ENCODE measurements at regions not wholly inside any gene's neighbourhood (a gene's known extent, or its start where the extent isn't known, plus 50 kb on each side); places are given as distances from the start of the nearest gene placed in this dataset.

DNA sequence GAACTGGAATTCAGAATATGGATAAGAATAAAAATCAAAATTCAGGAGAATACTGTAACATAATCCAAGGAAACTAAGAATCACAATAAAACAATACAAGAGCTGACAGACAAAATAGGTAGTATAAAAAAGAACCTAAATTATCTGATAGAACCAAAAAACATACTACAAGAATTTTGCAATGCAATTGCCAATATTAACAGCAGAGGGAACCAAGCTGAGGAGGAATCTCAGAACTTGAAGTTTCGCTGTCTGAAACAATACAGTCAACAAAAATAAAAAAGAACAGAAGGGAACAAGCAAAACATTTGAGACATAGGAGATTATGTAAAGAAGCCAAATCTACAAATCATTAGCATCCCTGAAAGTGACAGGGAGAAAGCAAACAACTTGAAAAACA is 84.1 kb upstream of the GALNT13 start:
- H3K4me1 ChIP-seq (ENCODE audit: control insufficient read depth in 1 of 2, insufficient read depth in 2 of 2, low read length in 2 of 2): no peaks in the 10 kb centered on the region
- ATAC-seq (ENCODE audit: low FRiP score) (no peak), DNase-seq (no peak)
- no peaks in the 10 kb centered on the region for H3K36me3 ChIP-seq (ENCODE audit: control insufficient read depth in 1 of 2, insufficient read depth in 2 of 2, low read length in 1 of 2)
- intact Hi-C loops (cut with DNase I): no loop called here
- H3K4me3 ChIP-seq (ENCODE audit: low read length in 2 of 2): no peak overlapping the region
- H3K27me3 ChIP-seq (ENCODE audit: control insufficient read depth in 1 of 2, insufficient read depth in 2 of 2, low read length in 1 of 2): no peaks in the 10 kb centered on the region
- WGBS, 2 donors: 82 to 84% methylated on average over 1 of the region's 1 CpG
- no peak overlapping the region for H3K27ac ChIP-seq (ENCODE audit: low read depth in 1 of 2, low read length in 2 of 2)
- no peaks in the 10 kb centered on the region for H3K9me3 ChIP-seq (ENCODE audit: control insufficient read depth, low read length)

DNA sequence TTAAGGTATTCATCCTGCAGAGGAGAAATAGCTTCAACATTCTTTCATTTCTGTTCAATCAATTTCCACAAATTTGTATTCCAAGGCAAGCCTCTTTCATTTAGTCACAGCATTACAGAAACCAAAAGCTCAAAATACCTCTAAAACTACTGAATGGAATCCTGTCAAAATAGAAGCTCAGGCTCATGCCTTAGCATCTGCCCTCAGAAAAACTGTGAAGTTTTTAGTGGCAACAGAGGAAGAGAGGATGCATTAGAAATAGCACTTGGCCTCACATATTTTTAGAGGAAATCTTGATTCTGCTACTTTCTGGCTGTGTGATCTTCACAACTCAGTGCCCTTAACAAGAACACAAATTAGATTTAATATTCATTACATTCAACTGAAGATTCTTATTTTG is 69.1 kb upstream of the GALNT13 start:
- H3K4me1 ChIP-seq (ENCODE audit: control insufficient read depth in 1 of 2, insufficient read depth in 2 of 2, low read length in 2 of 2): no peaks in the 10 kb centered on the region
- no peaks in the 10 kb centered on the region for H3K27me3 ChIP-seq (ENCODE audit: control insufficient read depth in 1 of 2, insufficient read depth in 2 of 2, low read length in 1 of 2)
- no peaks in the 10 kb centered on the region for H3K9me3 ChIP-seq (ENCODE audit: control insufficient read depth, low read length)
- no peaks in the 10 kb centered on the region for H3K36me3 ChIP-seq (ENCODE audit: control insufficient read depth in 1 of 2, insufficient read depth in 2 of 2, low read length in 1 of 2)
- H3K4me3 ChIP-seq (ENCODE audit: low read length in 2 of 2): no peak overlapping the region
- DNase-seq (no peak), ATAC-seq (ENCODE audit: low FRiP score) (no peak)
- H3K27ac ChIP-seq (ENCODE audit: low read depth in 1 of 2, low read length in 2 of 2): no peak overlapping the region
- intact Hi-C loops (cut with DNase I): no loop called here

DNA sequence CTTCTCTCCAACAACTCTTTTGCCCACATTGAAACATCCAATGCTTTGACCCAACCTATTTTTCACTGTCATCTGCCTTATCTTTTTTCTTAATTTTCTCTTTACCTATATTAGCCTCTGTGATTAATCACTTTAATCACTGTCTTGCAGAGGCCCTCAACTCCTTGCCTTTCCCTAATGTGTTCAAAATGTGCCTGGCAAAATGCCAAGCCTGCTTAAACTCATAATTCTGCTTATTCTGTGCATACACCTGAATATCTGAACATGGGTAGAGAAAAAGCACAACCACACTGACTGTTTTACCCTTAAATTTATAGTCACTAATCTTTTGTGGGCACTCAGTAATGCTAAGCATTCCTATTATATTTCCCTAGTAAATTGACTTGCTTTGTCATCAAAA is 63.0 kb upstream of the GALNT13 start:
- Histone ChIP-seq H3K4me3 (ENCODE audit: low read length in 2 of 2) (no peak overlapping the region), H3K9me3 (ENCODE audit: control insufficient read depth, low read length) (no peaks in the 10 kb centered on the region), H3K27ac (ENCODE audit: low read depth in 1 of 2, low read length in 2 of 2) (no peak overlapping the region), H3K4me1 (ENCODE audit: control insufficient read depth in 1 of 2, insufficient read depth in 2 of 2, low read length in 2 of 2) (no peaks in the 10 kb centered on the region), H3K27me3 (ENCODE audit: control insufficient read depth in 1 of 2, insufficient read depth in 2 of 2, low read length in 1 of 2) (no peaks in the 10 kb centered on the region), H3K36me3 (ENCODE audit: control insufficient read depth in 1 of 2, insufficient read depth in 2 of 2, low read length in 1 of 2) (no peaks in the 10 kb centered on the region)
- no peak for ATAC-seq (ENCODE audit: low FRiP score)
- DNase-seq: no peak
- intact Hi-C loops (cut with DNase I): loop anchor here in 1 of 2 donors (5.0 kb wide), 1 partner anchor 1439 kb away; no protein-coding TSS in a partner anchor

DNA sequence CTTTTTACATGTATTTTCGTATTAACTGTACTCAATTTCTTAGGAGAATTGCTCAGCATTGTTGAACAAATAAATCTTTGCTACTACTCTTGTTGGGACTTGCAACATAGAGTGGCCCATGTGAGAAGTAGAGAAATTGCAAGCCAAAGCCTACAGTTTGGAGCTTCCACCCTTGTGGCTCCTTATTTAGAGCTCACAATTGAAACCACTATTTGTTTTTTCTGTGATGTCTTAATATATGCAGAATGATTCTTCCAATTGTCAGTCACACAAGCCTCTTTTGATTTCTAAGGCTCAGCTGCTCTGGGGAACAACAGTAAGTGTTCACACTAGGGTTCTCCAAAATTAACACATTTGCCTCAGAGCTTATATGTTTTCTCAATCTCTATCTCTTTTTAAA is 60.2 kb upstream of the GALNT13 start:
- H3K36me3 ChIP-seq (ENCODE audit: control insufficient read depth in 1 of 2, insufficient read depth in 2 of 2, low read length in 1 of 2): no peaks in the 10 kb centered on the region
- WGBS, 2 donors: 43 to 49% methylated on average over 1 of the region's 1 CpG
- intact Hi-C loops (cut with DNase I): no loop called here

DNA sequence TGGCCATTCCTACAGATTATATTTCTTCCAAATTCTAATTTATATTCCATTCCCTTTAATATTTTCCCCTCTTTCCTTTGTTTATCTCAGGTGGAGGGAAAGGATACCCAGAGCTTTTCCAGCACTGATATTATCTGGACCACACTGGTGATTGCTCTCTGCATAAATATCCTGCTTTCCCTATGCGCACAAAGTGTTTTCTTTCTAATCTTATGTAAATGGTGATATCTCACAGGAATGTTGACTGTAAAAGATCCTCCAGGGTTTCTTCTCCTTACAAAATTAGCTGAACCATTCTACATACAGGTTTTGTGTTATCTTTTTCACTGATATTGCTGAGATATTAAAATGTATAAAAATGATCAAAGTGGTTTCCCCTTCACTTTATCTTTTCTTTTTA is 59.1 kb upstream of the GALNT13 start:
- H3K4me3 ChIP-seq (ENCODE audit: low read length in 2 of 2): no peak overlapping the region
- no peak for DNase-seq
- H3K9me3 ChIP-seq (ENCODE audit: control insufficient read depth, low read length): no peaks in the 10 kb centered on the region
- H3K36me3 ChIP-seq (ENCODE audit: control insufficient read depth in 1 of 2, insufficient read depth in 2 of 2, low read length in 1 of 2): no peaks in the 10 kb centered on the region
- no peak overlapping the region for H3K27ac ChIP-seq (ENCODE audit: low read depth in 1 of 2, low read length in 2 of 2)
- WGBS, 2 donors: 23 to 27% methylated on average over 1 of the region's 1 CpG
- no peaks in the 10 kb centered on the region for H3K27me3 ChIP-seq (ENCODE audit: control insufficient read depth in 1 of 2, insufficient read depth in 2 of 2, low read length in 1 of 2)
- no peak for ATAC-seq (ENCODE audit: low FRiP score)
- no peaks in the 10 kb centered on the region for H3K4me1 ChIP-seq (ENCODE audit: control insufficient read depth in 1 of 2, insufficient read depth in 2 of 2, low read length in 2 of 2)
- intact Hi-C loops (cut with DNase I): no loop called here

More for the DNA sequence above, 60.2 kb upstream of the GALNT13 start:
- Histone ChIP-seq H3K4me3 (ENCODE audit: low read length in 2 of 2) (no peak overlapping the region), H3K4me1 (ENCODE audit: control insufficient read depth in 1 of 2, insufficient read depth in 2 of 2, low read length in 2 of 2) (no peaks in the 10 kb centered on the region), H3K27ac (ENCODE audit: low read depth in 1 of 2, low read length in 2 of 2) (no peak overlapping the region), H3K9me3 (ENCODE audit: control insufficient read depth, low read length) (no peaks in the 10 kb centered on the region), H3K27me3 (ENCODE audit: control insufficient read depth in 1 of 2, insufficient read depth in 2 of 2, low read length in 1 of 2) (no peaks in the 10 kb centered on the region)
- DNase-seq: no peak
- ATAC-seq (ENCODE audit: low FRiP score): no peak

DNA sequence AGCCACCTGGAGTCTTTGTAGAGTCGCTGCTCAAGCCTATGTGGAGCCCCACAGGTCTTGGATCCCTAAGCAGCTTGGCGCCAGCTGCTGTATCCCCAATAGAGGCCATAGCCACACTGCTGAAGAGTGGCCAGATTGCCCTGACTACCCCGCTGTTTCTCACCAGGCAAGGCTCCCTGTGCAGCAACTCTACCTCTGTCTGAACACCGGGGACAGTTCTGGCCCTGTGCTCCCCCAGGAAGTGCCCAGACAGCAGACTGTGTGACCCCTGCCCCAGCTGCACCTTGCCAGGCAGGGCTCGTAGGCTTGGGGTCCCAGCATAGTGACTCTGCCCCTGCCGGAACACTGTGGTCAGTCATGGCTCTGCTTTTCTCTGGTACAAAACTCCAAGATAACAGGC is 53.5 kb upstream of the GALNT13 start:
- WGBS, 2 donors: 79 to 91% methylated on average over 6 of the region's 6 CpGs
- DNase-seq (peak in 1 of 2 donors; percentile 30), ATAC-seq (ENCODE audit: low FRiP score) (peak; percentile 41)
- intact Hi-C loops (cut with DNase I): no loop called here
- no peak overlapping the region for H3K27ac ChIP-seq (ENCODE audit: low read depth in 1 of 2, low read length in 2 of 2)
- peaks cover 1% of the 10 kb centered on the region for H3K9me3 ChIP-seq (ENCODE audit: control insufficient read depth, low read length)
- no peaks in the 10 kb centered on the region for H3K36me3 ChIP-seq (ENCODE audit: control insufficient read depth in 1 of 2, insufficient read depth in 2 of 2, low read length in 1 of 2)
- H3K4me1 ChIP-seq (ENCODE audit: control insufficient read depth in 1 of 2, insufficient read depth in 2 of 2, low read length in 2 of 2): no peaks in the 10 kb centered on the region
- no peaks in the 10 kb centered on the region for H3K27me3 ChIP-seq (ENCODE audit: control insufficient read depth in 1 of 2, insufficient read depth in 2 of 2, low read length in 1 of 2)
- no peak overlapping the region for H3K4me3 ChIP-seq (ENCODE audit: low read length in 2 of 2)

DNA sequence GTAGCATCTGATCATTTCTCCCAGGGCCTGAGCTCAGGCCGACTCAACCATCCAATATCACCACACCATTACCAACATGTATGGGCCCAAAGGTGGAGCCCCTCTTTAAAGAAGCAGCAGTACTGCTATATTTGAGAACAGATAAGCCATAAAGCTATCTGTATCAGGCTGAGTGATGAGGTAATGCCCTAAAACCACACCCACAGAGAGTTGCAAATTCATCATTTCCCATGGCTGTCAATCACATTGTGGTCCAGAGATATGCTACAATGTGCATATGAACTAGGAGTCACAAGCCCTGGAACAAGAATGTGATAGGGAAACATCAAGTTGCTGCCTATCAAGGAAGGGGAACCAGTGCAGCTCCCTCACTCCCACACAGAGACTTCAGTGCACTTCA is 52.6 kb upstream of the GALNT13 start:
- Histone ChIP-seq H3K4me1 (ENCODE audit: control insufficient read depth in 1 of 2, insufficient read depth in 2 of 2, low read length in 2 of 2) (no peaks in the 10 kb centered on the region), H3K4me3 (ENCODE audit: low read length in 2 of 2) (no peak overlapping the region), H3K36me3 (ENCODE audit: control insufficient read depth in 1 of 2, insufficient read depth in 2 of 2, low read length in 1 of 2) (no peaks in the 10 kb centered on the region), H3K9me3 (ENCODE audit: control insufficient read depth, low read length) (peaks cover 1% of the 10 kb centered on the region), H3K27ac (ENCODE audit: low read depth in 1 of 2, low read length in 2 of 2) (no peak overlapping the region), H3K27me3 (ENCODE audit: control insufficient read depth in 1 of 2, insufficient read depth in 2 of 2, low read length in 1 of 2) (no peaks in the 10 kb centered on the region)
- intact Hi-C loops (cut with DNase I): no loop called here
- 79 to 82% methylated on average over 1 of the region's 1 CpG for WGBS, 2 donors
- DNase-seq (no peak), ATAC-seq (ENCODE audit: low FRiP score) (no peak)

DNA sequence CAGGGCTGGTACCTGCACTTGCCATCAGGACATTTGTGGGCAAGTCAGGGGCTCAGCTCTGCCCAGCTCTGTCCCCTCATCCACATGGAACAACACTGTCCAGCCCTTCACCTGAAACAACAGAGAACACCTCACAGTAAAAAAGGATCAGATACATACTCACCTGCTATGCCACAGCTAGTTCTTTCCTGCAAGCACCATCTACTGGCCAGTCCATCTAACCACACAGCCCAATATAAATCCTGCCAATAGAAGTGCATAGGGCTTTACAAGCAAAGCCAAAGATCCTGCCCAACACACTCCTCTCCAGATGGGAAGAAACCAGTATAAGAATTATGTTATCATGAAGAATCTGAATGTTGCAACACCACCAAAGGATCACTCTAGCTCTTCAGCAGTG is 52.2 kb upstream of the GALNT13 start:
- H3K27me3 ChIP-seq (ENCODE audit: control insufficient read depth in 1 of 2, insufficient read depth in 2 of 2, low read length in 1 of 2): no peaks in the 10 kb centered on the region
- no peak overlapping the region for H3K27ac ChIP-seq (ENCODE audit: low read depth in 1 of 2, low read length in 2 of 2)
- peaks cover 1% of the 10 kb centered on the region for H3K9me3 ChIP-seq (ENCODE audit: control insufficient read depth, low read length)
- H3K4me1 ChIP-seq (ENCODE audit: control insufficient read depth in 1 of 2, insufficient read depth in 2 of 2, low read length in 2 of 2): no peaks in the 10 kb centered on the region
- no peaks in the 10 kb centered on the region for H3K36me3 ChIP-seq (ENCODE audit: control insufficient read depth in 1 of 2, insufficient read depth in 2 of 2, low read length in 1 of 2)
- ATAC-seq (ENCODE audit: low FRiP score) (no peak), DNase-seq (no peak)
- no peak overlapping the region for H3K4me3 ChIP-seq (ENCODE audit: low read length in 2 of 2)
- intact Hi-C loops (cut with DNase I): no loop called here
